Fibroblast of villous mesenchyme (primary cell): ENCODE measurements at regions not wholly inside any gene's neighbourhood (a gene's known extent, or its start where the extent isn't known, plus 50 kb on each side); places are given as distances from the start of the nearest gene placed in this dataset.

Experiments
- DNase-seq: peaks from one replicate; pipeline ENCODE4 v3.0.0-alpha.2; 2010; ENCODE audit warnings: low read depth
- H3K4me3 ChIP-seq: 2 replicates; pipeline ENCODE4 v1.5.1; 2011; ENCODE audit warnings: low read depth, mild to moderate bottlenecking, low read length
- CTCF ChIP-seq: IDR thresholded peaks from 2 replicates; pipeline ENCODE4 v1.5.1; 2012; ENCODE audit warnings: low read depth, mild to moderate bottlenecking, low read length; ENCODE audit not compliant: insufficient read depth

DNA sequence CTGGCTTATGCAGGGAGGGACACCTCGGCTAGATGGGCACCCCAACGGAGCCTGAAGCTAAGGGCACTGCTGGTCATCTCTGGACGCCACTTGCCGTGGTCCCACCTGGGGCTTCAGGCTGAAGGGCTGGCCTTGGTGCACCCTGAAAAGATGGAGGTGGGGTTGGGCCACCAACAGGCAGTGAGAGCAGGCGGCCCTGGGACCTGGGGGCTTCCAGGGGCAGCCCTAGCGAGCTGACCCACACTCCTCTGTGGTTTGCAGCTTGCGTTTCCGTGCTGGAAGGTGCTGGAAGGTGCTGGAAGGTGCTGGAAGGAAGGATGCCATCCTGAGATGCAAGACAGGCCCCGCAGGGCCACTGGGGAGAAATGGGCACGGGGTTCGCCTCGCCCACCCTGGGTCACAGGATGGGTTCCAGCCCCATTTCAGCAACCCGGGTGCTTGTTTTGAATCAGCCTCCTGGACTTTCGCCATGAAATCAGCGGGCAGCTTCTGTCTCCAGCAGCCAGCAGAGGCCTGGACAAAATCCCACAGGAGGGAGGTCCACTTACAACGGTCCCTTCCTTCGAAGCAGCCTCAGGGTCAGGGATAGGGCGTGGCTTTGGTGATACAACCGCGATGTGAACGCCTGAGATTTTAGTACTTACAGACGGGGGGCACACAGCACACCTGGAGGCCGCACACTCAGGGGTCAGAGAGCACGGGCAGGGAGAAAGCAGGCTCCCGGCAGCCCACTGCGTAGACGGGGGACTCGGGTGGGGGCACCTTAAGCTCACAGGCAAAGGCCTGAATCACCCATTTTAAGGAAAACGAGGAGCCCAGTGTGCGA, 303.1 kb upstream of the IRX4 start:
- DNase-seq: no peak
- no peak for TF ChIP-seq CTCF

GRCh38 chr5:2184563-2185540, 302.1 kb upstream of the IRX4 start:
- TF ChIP-seq CTCF: no peak
- DNase-seq: no peak
- no peak overlapping the region for H3K4me3 ChIP-seq

More for the DNA sequence above, 303.1 kb upstream of the IRX4 start:
- H3K4me3 ChIP-seq: no peak overlapping the region

DNA sequence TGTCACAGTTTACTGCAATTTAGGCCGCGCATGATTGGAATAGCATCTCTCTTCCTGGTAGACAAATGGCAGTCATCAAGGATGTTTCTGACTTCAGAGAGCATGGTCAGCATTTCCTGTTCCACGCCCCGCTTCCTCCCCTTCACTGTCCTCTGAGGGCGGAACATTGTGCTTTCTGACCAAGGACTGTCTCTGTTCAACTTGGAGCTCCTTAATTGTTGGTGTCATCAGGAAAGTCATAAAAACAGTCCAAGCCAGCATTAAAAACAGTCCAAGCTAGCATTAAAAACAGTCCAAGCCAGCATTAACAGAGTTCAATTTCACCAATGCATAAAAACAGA, 301.3 kb upstream of the IRX4 start:
- no peak for DNase-seq
- TF ChIP-seq CTCF: no peak
- H3K4me3 ChIP-seq: no peak overlapping the region

GRCh38 chr5:2183154-2184025, 300.7 kb upstream of the IRX4 start:
- no peak for DNase-seq
- TF ChIP-seq CTCF: no peak
- no peak overlapping the region for H3K4me3 ChIP-seq

- no peak overlapping the region for H3K4me3 ChIP-seq
- TF ChIP-seq CTCF: no peak
- DNase-seq: no peak
These were observed 299.3 kb upstream of the IRX4 start for GRCh38 chr5:2182020-2182419.

DNA sequence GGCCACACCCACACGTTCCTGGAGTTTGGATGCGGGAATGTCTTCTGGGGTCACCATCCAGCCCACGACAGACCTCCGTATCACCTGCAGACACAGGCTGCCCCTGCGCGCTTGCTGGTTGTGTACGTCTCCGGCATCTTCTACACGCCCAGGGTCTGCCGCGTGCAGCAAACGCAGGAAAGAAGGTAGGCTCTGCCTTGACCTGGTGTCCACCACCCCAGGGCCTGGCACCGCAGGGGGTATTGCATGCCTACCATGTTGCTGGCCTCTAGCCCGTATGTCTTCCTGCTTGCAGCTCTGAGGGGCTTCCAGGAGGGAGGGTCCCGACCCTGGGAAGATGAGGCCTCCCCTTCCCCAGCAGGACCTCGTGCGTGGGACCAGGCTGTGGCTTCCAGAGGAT, 298.8 kb upstream of the IRX4 start:
- DNase-seq: no peak
- no peak for TF ChIP-seq CTCF
- H3K4me3 ChIP-seq: no peak overlapping the region
